RCC 7860 (cell line): ENCODE measurements at regions not wholly inside any gene's neighbourhood (a gene's known extent, or its start where the extent isn't known, plus 50 kb on each side); places are given as distances from the start of the nearest gene placed in this dataset.
"Not testable (repeated sequence)": the region's sequence is repeated elsewhere in the genome, so short reads cannot be mapped to it uniquely, and the experiment has no call there.

ENCODE experiments used
- DNase-seq: peaks from one replicate; pipeline ENCODE4 v3.0.0-alpha.2; 2015; ENCODE audit warnings: low spot score
- FAIRE-seq: peaks from 2 replicates; lab custom pipeline; 2012; peaks lifted over from hg19 to GRCh38; lab: Jason Lieb, UNC

- FAIRE-seq = no peak
Measured at GRCh38 chr7:32228601-32229000, 158.4 kb upstream of the PDE1C start.

DNA sequence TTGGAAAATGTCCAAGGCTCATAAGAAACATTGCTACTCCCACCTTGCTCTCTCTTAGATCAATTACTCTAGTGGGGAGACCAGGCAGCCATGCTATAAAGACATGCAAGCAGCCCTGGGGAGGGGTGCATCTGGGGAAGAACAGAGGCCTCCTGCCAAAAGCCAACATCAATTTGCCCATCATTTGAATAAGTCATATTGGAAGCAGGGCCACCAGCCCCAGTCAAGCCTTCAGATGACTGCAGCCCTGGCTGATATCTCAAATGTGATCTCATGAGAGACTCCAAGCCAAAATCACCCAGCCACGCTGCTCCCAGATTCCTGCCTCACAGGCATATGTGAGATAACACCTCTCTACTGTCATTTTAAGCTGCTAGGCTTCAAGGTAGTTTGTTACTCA lies 157.5 kb upstream of the PDE1C start:
- FAIRE-seq (no peak), DNase-seq (no peak)

More at GRCh38 chr7:32228601-32229000, 158.4 kb upstream of the PDE1C start:
- no peak for DNase-seq

DNA sequence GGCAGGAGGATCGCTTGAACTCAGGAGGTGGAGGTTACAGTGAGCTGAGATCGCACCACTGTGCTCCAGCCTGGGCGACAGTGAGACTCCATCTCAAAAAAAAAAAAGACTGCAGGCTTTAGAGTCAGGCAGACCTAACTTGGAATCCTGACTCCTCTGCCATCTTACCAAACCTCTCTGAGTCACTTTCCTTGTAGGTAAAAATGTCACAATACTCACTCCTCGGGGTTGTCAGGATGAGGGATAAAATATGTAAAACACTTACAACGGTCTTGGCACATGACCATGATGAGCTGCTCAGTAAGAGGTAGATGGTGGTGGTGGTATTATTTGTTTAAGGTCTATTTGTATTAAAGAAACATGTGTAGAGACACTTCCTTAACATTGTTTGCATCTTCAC lies 154.1 kb upstream of the PDE1C start:
- DNase-seq = no peak
- no peak for FAIRE-seq

GRCh38 chr7:32223721-32224120 lies 153.5 kb upstream of the PDE1C start:
- no peak for FAIRE-seq
- DNase-seq = no peak

DNA sequence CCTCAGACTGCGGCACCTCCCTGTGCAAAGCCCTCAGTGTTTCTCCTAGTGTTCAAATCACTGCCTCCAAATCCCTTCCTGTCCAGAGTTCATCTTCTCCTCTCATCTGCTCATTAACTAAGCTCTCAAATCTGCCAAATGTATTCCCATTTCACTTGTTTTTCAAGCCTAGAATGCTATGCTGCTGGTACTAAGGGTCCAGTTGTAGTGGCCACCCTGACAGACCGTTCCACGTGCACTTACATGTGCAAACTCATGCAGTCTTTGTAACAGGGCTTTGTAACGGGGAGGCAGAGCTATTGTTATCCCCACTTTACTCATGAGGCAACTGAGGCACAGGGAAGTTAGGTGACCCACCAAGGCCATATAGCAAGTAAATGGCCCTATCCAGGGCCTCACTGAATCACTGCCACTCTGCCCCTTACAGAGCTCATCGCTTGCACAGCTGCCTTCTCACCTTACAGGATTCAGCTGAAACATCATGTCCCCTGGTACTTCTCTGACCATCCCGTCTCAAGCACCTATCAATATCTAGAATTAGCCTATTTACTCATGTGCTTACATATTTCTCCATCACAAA lies 153.0 kb upstream of the PDE1C start:
- FAIRE-seq = no peak
- no peak for DNase-seq

GRCh38 chr7:32222251-32222900 lies 152.2 kb upstream of the PDE1C start:
- DNase-seq (no peak), FAIRE-seq (no peak)

DNA sequence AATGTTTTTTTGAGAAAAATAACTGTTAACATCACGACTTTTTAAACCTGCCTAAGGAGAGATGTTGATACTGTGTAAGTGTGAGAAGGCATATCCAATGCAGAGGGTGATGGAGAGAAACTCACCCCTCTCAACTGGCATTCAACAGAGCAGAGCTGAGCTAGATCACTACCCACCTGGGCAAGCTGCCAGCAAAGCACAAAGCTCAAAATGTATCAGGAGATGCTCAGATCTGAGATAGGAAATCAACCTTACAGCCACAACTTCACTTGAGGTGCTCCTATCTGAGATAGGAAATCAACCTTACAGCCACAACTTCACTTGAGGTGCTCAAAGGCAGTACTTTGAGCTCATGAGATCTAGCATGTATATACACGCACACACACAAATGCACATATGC lies 151.5 kb upstream of the PDE1C start:
- no peak for FAIRE-seq
- DNase-seq = no peak

GRCh38 chr7:32221056-32221455 lies 150.8 kb upstream of the PDE1C start:
- DNase-seq = no peak
- no peak for FAIRE-seq

GRCh38 chr7:32219831-32220230 lies 149.6 kb upstream of the PDE1C start:
- DNase-seq, FAIRE-seq: not testable (repeated sequence)

- DNase-seq = no peak
- no peak for FAIRE-seq
Measured at GRCh38 chr7:32219416-32219815, 149.2 kb upstream of the PDE1C start.

GRCh38 chr7:32218741-32219288 lies 148.6 kb upstream of the PDE1C start:
- no peak for DNase-seq
- no peak for FAIRE-seq

DNA sequence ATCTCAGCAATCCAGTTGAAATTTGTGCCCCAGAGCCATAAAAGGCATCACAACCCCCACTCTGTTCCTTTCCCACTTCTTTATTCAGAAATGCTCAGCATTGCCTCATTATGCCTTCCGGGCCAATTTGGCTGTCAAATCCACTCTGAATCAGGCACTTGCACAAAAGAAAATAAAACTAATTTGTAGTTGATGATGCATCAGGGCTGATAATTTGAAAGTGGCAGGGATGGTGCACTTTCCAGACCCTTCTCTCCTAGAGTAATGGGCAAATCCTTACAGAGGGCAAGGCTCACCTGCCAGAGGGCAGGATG lies 147.9 kb upstream of the PDE1C start:
- no peak for FAIRE-seq
- no peak for DNase-seq

DNA sequence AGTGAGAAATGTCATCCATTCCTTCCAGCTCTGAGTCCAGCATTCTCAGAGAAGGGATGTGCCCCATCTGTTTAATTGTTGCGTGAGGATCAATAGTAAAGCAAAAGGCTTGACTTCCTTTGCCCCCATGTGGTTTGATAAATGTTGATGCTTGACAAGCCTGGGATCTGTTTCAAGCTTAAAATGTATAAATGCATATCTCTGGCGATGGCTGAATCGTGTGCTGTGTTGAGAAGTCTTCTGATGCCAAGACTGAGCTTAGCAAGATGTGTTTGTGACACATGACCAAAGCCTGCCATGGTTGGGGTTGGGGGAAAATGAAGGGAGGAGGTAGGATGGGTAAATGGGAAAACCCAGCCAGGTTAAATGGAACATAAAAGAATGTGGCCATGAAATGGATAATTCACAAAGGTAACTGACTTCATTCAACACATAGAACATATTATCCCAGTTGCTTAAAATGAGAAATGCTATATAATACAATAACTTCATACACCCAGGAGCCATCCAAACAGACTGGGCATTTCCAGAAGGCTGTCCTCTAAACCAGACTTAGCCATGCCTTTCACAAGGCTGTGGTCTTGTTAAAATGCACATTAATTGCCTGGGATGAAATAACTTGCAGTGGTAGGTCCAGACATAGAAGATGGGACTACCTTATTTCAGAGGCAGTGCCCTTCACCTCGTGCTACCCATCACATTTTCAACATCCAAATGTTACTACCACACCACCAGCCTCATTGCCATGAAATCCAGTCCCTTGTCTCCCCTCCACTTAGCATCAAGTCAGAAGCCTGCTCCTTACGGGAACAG lies 147.3 kb upstream of the PDE1C start:
- no peak for FAIRE-seq

DNA sequence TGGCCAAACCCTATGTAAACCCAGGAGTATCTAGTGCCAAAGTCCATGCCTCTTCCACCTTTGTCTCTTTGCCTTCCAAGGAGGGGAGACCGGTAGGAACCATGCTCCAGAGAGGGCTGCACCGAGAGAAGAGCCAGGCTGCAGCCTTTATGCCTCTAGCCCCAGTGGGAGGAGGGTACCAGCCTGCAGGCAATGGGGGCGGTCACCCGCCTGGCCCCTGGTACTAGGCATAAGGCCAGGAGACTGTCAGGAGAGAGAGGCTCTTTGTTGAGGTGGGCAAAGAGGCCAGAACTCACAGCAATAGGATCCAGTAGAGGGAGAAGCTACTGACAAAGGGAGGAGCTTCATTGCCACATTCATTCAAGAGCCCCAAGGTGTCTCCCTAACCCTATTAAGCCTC lies 146.6 kb upstream of the PDE1C start:
- DNase-seq = no peak
- FAIRE-seq = no peak

More for the DNA sequence above, 147.3 kb upstream of the PDE1C start:
- DNase-seq = no peak

DNA sequence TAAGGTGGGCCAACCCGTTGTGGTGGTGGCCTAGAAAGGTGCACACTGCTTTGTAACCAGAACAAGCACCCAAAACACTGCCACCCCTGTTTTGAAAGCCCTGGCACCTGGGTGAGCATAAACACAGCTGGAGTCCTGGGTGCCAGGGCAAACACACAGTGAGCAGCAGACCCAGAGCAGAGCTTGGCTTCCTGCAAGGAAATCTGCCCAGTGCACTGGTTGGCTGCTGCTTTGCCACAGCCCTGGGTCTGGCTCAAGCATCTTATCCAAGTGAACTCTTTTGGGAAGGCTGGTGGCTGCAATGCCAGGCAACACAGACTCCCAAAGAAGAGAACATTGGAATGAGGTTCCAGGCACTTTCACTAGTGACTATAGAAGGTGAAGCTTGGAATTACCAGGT lies 145.5 kb upstream of the PDE1C start:
- no peak for DNase-seq
- no peak for FAIRE-seq

- no peak for FAIRE-seq
- no peak for DNase-seq
Measured at GRCh38 chr7:32214913-32215312, 144.7 kb upstream of the PDE1C start.

DNA sequence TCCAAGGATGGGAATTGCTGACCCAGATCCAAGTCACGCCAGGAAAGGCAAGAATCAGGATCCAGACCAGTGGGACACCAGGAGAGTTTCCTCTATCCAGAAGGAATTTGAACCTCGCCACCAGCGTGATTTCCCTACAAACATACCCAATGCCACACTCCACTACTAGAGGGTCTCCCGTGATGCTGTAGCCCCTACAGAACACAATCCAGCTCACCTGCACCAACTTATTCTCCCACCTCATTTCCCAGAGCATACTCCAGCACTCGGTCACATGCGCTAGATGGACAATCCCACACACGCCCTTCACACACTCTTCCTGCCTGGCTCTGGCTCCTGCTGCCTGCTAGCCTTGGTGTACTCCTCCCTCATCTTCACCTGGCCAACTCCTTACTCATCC lies 142.1 kb upstream of the PDE1C start:
- no peak for DNase-seq
- no peak for FAIRE-seq

DNA sequence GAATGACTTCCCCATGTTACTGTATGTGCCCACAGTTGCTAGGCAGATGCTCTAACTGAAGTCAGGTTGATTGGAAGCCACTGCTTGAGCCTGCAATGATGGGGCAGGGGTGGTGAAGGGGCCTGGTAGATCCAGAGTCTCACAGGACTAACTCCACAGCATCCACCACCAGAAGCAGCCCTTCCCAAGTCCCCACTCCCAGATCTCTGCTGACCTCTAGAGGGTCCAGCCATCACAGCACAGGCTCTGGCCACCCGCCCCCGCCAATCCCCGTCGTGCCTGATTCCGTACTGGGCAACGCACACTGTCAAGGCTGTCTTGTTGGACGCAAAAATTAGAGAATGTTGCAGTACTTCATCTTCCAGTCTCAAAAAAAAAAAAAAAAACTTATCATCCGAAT lies 136.8 kb upstream of the PDE1C start:
- DNase-seq = no peak
- FAIRE-seq = no peak

- no peak for FAIRE-seq
- DNase-seq = no peak
Measured at GRCh38 chr7:32206488-32206887, 136.3 kb upstream of the PDE1C start.

GRCh38 chr7:32205298-32205824 lies 135.2 kb upstream of the PDE1C start:
- not testable (repeated sequence) for FAIRE-seq, DNase-seq

GRCh38 chr7:32204361-32205018 lies 134.3 kb upstream of the PDE1C start:
- FAIRE-seq (peak; percentile 72), DNase-seq (peak; percentile 83)
